ENCODE measurements at regions not wholly inside any gene's neighbourhood (a gene's known extent, or its start where the extent isn't known, plus 50 kb on each side); places are given as distances from the start of the nearest gene placed in this dataset.
"Not testable (repeated sequence)": the region's sequence is repeated elsewhere in the genome, so short reads cannot be mapped to it uniquely, and the experiment has no call there.

DNA sequence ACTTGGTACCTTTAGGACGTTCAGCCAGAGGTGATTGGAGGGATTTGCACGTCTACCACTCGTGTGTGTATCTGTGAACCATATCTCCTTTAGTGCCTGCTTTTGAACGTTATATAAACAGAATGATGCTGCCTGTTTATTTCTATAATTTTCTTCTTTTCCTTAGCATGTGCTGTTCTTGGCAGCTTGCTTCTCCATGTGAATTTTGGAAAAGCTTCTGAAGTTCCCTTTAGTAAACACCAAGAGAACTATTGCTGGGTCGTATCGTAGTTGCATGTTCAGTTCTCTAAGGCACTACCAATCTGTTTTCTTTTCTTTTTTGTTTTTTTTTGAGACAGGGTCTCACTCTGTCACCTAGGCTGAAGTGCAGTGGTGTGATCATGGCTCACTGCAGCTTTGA lies 73.8 kb upstream of the FANCC start:
- DNase-seq, result not testable (repeated sequence)

- no peak for DNase-seq
Measured at GRCh38 chr9:95389373-95389772, 71.9 kb upstream of the FANCC start.

DNA sequence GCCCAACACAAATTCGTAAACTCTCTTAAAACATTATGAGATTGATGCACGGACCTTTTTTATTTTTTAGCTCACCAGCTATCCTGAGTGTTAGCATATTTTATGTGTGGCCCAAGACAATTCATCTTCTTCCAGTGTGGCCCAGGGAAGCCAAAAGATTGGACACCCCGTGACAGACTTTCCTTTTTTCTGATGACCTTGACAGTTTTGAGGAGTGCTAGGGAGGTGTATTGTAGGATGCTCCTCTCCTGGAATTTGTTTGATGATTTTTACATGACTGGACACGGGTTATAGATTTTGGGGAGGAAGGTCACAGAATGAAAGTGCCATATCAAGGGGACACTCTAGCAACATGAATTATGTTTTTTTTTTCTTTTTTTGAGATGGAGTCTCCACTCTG lies 69.3 kb upstream of the FANCC start:
- no peak for DNase-seq

GRCh38 chr9:95385521-95385920 lies 68.0 kb upstream of the FANCC start:
- no peak for DNase-seq

DNA sequence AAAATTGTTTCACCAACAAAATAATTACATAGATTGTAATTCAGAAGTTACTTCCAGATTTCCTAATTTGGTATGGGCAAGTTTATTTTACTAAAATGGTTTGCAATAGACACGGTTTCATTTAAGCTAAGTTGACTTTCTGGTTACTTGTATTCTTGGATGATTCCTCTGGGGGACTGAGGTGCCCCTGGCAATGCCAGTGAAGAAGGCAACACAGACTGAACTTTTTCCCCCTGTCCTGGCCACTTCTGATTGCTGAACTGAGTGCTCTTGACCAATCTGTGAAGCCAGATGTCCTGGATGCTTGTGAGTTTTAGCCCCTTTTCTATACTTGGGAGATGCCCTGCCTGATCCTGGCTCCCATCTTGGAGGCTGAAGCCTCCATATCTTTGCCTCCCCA lies 66.3 kb upstream of the FANCC start:
- no peak for DNase-seq

- no peak for DNase-seq
Measured at GRCh38 chr9:95383185-95383676, 65.7 kb upstream of the FANCC start.

DNA sequence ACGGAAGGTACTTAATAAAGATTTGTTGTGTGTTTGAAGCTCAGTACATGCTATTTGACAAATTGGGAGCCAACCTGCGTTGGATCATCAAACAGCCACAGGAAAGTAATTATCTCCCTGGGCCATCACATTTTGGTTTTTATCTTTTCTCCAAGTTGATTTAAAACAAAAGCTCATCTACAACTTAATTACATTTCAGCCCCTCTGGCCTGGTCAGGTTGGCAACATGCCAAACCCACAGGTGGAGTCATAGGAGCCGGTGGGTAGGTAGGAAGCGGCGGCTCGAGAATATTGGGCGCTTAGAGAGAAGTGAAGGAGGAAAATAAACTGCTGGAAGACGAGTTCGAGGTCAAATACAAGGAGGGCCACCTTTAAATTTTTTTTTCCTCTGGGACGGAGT lies 64.9 kb upstream of the FANCC start:
- no peak for DNase-seq

DNA sequence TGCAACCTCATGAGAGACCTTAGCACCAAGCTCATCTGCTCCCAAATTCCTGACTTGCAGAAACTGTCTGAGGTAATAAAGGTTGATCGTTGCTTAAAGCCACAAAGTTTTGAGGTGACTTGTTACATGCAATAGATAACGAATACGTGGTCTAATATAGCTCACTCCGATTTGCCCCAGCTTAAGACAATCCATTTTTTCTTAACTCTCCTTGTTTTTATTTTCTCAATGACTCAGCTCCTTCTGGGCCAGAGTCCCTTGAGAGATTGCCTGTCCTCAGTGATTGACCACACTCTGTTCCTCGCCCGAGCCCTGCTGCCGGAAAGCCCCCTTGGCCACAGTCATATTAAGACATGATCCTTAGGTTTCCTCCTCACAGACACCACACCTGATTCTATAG lies 63.7 kb upstream of the FANCC start:
- no peak for DNase-seq

DNA sequence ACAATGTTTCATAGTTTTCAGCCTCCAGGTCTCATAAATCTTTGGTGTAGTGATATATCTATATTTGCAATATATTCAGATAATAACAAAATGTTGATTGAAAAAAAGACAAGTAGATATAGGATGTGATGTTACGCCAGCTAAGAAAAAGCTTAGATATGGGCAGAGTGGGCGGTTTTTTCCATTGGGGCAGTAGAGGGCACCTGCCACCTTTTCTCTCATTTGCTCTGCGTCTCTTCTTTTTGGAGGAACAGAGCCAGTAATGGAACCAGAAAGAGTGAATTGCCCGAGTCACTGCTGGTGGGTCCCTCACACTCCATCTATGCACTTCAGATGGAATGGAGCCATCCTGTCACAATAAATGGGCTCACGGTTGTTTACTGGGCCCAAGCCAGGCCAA lies 62.1 kb upstream of the FANCC start:
- no peak for DNase-seq

GRCh38 chr9:95373782-95374487 lies 56.4 kb upstream of the FANCC start:
- DNase-seq, result no peak

DNA sequence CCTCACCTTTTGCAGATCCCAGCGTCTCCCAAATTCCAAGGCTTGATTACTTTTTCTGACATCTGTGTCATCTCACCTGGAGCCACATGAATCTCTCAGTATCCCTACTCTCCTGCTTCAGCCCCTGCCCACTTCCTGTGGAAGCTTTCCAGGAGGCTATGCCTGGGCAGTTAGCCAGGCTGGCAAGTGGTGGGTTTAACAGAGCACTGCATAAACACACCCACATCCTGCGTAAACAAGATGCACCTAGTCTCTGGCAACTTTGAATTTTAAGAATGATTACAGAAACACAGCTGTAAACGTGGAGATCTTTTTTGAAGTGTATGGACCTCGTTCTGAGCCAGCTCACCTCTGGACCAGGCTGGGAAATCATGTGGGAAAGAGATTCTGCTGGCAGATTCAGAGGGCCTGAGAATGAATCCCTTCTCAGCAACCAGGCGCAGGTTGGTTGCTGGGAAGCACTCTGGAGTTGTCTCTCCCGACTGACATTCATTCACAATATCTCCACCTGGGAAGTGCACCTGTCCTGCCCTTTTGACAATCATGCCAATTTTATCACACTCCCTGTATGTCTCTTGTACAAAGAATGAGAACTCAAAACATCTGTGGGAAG lies 55.7 kb upstream of the FANCC start:
- peak; percentile 41 for DNase-seq

DNA sequence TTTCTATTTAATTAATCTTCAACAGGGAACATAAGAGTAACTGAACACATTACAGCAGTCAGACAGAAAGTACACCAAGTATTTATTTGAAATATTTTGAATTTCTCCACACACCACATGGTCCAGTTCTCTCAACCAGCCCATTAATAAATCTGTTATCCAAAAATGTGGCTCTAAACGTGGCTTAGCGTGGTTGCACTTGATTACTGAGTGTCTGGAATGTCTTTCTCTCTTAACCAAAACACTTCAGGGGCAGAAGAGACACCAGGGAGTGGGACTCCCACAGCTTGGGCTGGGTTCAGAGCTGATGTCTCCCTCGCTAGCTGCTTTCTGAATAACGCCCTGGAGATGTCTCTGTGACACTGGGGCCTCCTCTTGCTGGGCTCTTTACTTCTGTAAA lies 52.6 kb upstream of the FANCC start:
- DNase-seq, result no peak

GRCh38 chr9:95368377-95369160 lies 51.1 kb upstream of the FANCC start:
- no peak for DNase-seq
